HG02970 (cell line): ENCODE measurements at regions not wholly inside any gene's neighbourhood (a gene's known extent, or its start where the extent isn't known, plus 50 kb on each side); places are given as distances from the start of the nearest gene placed in this dataset.
"Not testable (repeated sequence)": the region's sequence is repeated elsewhere in the genome, so short reads cannot be mapped to it uniquely, and the experiment has no call there.

Source experiments
- ATAC-seq: cut with Tn5 transposase; IDR thresholded peaks from one replicate; pipeline ENCODE4 v1.9.1; 2021; ENCODE audit warnings: mild to moderate bottlenecking, moderate library complexity, moderate number of reproducible peaks; ENCODE audit not compliant: unreplicated experiment, low FRiP score

DNA sequence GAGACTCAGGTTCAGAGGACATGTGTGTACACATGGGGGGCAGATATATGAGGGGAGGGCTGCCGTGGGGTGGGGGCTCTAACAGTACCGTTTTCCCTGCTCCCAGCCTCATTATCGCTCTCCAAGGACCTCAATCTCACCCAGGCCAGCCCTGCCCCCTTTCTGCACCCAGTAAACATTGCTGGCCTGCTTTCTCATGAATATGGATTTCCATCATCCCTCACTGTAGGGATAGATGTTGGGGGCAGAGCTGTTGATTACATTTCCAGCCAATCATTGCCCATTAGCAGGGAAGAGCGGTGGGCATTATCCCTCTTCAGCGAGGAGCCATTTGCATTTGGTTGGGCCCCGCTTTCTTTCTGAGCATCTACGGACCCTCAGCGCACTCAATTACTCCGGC, 273.8 kb downstream of the RPS6KC1 start:
- ATAC-seq: no peak

DNA sequence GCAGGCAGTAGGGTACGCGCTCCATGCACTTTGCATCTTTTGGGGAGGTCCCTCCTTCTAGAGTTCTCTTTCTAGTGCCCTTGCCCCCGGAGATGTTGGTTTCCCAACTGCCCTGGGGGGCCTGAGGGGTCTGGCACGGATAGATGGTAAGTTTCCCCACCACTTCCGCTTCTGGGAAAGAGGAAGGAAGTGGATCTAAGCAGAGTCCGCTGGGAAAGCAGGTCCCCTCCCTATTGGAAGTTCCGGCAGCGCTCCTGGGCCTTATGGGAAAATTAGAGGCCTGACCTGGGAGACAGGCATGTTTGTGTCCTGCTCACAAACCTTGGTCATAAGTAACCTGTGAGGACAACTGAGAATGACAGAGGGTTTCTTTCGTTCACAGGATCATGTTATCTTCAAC, 274.4 kb downstream of the RPS6KC1 start:
- ATAC-seq: no peak

DNA sequence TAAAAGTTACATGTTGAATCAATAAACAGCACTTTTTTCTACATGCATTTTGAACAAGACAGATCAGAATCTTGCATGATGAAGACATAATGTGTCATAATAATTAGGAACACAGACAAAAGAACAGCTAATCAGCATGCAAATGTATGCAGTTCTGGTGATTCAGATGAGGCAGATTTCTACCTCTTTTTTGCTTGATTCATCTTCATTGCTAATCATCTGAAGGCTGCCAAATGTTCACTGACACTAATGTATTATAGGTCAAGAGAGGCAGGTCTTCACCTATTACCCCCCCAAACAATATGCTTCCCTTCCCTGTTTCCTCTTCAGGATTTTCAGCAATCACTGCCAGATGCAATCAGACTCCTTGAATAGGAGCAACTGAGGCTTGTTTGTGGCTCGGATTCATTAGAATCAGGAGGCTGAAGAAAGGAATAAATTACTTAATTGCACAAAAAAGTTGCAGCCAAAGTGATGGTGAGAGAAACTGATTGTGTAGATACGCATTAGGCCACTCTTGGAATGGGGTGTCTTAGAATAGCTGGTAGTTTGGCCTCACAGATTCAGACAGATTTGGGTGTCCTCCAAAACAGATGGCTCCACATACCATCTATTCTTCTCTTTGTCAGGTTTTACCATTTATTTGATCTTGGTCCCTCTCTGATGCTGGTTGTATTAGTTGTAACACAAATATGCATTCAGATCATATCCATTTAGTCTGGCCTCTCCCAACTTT, 275.4 kb downstream of the RPS6KC1 start:
- ATAC-seq: no peak

DNA sequence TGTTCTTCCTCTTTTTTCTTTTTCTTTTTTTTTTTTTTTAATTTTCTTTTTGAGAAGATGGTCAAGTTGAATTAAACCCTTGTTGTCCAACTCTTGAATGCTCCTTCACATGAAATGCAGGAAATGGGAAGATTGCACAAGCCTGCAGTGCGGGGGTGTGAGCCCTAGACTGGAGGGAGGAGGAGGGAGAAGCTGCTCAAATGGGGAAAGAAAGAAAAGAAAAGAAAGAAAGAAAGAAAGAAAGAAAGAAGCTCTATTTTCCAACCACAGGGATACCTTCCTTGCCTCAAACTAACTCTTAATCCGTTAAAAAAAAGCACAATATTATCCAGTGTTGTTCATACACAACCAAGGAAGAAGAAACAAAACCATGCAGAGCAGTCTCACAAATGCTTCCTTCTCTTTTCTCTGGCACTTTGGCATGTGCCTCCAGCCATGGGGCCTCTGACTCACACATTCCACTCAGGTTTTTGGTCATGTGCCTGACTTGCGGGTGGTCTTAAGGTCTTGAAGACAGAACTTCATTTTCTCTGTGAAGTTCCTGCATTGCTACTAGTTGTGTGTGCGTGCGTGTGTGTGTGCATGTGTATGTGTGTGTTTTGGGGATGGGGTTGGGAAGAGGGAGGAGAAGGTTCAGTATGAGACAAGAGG, 276.1 kb downstream of the RPS6KC1 start:
- no peak for ATAC-seq

DNA sequence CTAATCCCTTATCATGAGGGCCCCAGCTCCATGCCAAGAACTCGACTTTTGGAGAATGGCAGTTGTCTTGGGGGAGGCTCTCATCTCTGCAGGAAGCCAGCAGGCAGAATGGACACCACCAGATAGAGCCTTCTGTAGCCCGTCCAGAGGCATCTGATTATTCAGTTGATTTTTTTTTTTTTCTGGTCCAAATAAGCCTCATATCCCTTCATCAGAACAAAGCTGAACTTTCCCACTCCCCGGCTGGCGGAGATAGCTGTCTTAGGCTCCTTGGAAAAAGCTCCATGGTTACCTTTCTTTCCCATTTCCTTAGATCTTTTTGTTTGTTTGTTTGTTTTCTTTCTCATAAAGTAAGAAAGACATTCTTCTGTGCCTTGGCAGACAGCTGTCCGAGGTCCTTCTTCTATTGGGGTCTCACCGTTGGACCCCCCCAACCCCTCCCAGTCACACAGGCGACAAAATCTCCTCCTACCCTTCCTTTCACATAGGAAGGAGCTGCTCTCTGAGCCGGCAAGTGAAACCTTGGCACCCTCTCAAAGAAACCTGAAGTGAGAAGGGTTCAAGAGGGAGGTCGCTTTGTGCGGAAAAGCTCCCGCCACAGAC, 278.5 kb downstream of the RPS6KC1 start:
- no peak for ATAC-seq

DNA sequence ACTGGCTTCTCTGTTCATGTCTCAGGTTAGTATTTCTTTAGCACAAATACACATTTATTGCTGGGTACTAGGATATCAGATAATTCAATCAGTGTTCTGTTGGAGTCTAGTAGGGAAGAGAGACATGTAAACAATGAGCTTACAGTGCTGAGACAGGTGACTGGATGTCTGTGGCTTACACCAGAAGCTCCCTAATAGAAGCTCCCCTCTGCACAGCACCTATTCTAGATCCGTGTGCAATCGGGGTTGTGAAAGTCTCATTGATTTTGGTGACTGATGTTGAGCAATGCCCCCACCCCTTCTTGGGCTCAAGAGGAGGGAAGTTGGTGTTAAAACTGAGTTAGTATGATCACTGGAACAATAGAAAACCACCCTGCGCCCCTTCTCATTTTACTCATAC, 279.2 kb downstream of the RPS6KC1 start:
- ATAC-seq: no peak

DNA sequence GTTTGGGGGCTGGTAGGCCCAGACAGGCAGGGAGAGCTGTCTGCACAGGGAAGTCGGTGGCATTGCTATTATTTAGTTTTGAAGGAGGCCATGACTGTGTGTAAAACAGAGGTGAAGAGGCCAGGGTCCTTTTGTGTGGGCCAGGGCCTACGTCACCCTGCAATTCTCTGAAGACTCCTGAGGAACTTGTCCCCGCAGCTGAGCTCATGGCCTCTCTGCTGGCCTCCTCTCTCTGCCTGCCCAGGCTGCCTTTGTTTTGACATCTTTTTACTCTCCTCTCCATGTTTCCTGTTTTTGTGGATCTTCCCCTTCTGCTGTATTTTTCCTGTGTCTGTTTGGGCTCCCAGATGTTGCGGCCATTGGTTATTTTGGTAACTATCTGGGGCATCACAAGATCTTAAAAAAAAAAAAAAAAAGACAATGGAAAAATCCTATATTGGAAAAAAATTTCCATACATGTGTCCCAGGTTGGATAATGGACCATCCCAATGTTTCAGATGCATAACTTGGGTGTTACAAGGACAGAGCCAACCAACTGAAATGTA, 280.7 kb downstream of the RPS6KC1 start:
- no peak for ATAC-seq

DNA sequence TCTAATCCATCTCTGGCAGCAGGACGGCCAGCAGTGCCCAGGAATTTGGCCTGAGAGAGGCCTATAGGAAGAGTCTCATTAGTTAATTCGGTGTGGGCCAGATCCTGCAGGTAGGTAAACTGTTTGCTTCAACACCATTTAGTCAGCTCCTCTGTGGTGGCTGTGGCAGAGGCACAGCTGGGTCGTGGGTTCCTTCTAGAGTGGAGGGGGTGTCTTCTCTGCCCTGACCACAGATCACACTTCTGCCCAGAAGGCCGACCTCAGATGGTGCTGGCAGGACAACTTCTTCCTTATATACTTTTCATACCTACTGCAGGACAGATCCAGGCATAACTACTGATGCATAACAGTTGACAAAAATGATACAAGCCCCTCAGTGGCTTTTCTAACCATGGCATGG, 281.4 kb downstream of the RPS6KC1 start:
- no peak for ATAC-seq

DNA sequence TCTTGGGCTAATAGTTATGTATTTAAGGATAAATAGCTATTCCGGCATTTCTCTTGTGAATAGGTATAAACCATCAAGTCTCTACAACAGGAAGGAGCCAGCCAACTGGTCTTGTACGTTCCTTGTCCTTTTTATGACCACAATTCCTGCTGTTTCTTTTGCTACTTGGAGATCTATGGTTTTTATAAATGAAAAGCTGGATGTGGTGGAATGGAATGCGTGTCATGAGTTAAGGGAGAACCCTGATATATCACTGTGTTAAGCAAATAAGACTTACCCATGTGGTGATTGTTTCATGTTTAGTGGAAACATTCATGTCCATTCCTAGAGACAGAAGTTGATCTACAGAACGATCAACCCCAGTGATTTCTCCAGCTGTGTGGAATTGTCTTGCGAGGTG, 282.1 kb downstream of the RPS6KC1 start:
- no peak for ATAC-seq

DNA sequence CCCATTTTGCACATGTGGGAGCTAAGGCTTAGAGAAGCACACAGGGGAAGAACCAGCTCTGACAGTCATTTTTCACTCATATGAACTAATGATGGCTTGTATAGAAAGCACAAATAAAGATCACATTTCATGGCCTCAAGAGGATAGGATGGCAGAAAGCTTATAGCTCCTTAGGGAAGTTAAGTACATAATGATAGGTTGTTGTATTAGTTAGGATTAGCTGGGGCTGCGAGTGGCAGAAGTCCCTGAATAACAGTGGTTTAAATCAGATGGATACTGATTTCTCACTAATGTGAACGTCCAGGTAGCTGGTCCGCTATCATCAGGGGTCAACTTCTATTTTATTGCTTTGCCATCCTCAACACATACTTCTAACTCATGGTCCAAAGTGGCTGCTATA, 284.0 kb downstream of the RPS6KC1 start:
- no peak for ATAC-seq

DNA sequence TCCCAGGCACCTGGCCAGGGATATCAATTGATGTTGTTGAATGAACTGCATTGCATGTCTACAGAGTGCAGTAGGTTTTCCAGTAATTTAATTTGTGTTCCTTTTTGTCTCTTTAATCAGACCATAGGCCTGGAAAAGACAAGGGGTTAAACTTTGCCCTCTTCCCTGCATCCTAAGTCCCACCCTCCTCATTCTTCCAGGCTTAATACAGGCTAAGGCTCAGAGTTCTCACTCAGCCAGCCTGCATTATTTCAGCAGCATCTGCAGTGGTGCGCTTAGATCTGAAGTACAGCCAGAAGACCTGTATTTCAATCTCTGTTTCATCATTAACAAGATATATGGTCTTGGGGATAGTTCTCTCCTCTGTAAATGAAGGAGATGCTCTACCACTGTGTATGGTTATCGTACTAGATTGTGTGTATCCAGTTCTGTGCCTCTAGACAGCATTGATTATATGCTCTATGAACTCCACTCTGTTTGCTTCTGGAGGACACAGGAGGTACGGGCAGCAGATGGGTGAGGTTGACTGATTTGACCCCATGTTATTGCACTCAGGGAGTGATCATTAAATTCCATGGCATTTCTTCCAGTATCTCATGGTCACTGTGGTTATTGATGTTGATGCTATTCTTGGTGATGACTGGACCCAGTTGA, 286.1 kb downstream of the RPS6KC1 start:
- no peak for ATAC-seq

DNA sequence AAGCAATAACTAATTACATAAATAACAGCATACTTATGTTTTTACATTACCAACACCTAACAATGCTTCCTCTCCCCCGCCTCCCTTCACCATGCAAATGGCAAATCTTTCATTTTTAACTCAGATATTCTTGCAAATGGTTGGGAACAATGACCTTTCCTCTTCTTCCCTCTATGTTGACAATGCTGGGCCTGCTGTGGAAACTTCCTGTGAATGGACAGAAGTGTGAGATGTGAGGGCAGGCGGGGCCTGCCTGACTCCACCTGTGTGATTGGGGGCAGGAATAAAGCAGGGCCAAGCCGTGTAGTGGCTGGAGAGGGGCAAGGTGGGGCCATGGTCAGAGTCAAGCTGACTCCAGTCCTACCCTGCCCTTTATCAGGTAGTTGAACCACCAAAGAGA, 289.6 kb downstream of the RPS6KC1 start:
- no peak for ATAC-seq

DNA sequence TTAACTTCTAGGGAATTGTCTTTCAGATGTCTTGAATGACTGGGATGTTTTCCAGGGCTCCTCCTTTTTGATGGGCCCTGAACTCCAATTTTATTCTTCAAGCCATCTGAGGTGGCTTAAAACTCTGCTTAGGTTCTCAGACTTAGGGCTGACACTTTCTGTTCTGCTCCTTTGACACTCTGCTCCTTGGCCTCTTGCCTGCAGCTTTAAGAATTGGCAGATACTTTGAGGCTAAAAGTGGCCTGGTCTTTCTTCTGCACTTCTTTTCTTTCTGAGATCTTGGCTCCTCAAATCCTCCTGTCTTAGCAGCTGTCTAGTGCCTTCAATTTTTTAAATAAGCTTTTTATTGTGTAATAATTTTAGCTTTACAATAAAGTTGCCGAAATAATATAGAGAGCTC, 294.6 kb downstream of the RPS6KC1 start:
- no peak for ATAC-seq

DNA sequence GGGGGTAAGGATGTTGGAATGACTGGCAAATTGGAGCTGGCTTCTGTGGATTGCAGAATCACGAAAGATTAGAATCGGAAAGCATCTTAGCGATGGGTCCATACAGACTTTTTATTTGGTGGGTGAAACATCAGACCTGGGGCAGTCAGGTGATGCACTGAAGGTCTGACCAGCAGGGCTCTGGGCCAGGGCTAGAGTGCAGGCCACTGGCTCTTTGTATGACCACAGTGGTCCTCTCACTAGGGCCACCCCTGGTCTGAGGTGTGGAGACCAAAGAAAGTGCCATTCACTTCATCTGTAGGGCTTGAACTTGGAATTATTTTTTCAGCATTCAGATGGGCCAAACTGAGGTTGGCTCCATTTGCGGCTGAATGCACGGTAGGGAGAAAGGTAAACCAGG, 306.4 kb downstream of the RPS6KC1 start:
- no peak for ATAC-seq

DNA sequence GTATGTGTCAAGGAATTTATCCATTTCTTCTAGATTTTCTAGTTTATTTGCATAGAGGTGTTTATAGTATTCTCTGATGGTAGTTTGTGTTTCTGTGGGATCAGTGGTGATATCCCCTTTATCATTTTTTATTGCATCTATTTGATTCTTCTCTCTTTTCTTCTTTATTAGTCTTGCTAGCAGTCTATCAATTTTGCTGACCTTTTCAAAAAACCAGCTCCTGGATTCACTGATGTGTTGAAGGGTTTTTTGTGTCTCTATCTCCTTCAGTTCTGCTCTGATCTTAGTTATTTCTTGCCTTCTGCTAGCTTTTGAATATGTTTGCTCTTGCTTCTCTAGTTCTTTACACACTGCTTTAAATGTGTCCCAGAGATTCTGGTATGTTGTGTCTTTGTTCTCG, 307.3 kb downstream of the RPS6KC1 start:
- ATAC-seq: not testable (repeated sequence)

DNA sequence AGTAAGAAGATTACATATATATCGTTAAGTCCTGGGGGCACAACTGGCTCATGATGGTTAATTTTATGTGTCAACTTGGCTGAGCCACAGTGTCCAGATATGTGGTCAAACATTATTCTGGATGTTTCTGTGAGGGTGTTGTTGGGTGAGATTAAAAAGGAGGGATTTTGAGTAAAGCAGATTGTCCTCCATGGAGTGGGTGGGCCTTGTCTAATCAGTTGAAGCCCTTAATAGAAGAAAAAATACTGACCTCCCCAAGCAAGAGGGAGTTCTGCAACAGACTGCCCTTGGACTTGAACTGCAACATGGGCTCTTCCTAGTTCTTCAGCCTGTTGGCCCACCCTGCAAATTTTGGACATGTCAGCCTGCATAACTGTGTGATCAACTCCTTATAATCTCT, 311.6 kb downstream of the RPS6KC1 start:
- no peak for ATAC-seq

DNA sequence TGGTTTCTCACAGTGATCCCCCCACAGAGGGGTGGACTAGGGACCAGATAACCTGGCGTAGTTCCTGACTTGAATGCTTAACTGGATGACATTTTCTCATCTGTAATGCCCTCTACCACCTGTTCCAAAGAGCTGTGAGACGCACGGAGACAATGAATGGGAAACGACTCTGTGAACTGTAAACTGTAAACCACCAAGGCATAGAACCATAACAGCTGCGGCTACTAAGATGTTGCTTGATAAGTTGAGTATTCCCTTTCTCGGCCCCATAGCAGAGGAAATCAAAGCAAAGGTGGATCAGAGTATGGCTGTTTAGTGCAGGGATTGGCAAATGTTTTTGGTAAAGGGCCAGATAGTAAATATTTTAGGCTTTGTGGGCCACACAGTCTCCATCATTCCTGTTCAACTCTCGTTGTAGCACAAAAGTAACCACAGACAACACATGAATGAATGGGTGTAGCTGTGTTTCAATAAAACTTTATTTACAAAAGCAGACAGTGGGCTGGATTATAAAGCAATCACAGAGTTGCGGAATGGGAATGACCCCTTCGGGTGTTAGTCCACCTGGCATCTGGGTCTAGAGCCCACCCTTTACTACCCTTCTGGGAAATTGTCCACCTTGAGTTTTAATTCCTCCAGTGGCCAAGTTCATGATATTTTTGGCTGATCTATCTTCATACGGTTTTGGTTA, 315.2 kb downstream of the RPS6KC1 start:
- ATAC-seq: no peak

DNA sequence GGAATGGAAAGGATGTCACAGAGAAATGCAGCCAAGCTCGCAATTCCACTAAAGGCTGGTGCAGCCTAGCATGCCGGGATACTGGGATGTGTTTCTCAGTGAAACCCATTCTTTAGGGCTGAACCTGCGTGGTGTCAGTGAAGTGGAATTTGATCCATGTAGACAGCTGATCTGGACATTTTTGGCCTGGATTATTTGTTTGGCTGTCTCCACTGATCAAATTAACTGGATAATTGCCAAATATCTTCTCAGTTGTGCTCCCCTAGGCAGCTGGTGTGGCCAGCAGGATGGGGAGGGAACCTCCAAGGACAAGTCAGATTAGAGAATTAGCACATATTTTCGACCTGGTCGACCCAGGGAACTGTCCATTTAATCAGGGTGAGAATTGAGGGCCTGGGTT, 318.4 kb downstream of the RPS6KC1 start:
- no peak for ATAC-seq

DNA sequence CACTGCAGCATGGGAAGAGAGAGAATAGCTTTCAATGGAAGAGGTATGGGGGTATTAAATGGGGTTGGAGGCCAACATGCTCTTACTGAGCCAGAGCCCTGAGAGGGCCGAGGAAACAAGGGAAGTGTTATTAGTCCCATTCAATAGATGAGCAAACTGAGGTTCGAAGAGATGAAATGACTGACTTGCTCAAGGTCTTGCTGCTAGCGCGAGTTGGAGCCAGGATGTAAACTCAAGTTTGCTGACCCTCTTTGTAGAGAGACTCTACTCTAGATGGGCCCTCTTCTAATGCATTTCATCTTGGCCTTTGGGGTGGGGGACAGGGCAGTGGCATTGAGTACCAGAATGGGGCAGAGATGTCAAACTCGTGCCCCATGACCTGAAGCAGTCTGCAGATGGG, 319.5 kb downstream of the RPS6KC1 start:
- no peak for ATAC-seq

DNA sequence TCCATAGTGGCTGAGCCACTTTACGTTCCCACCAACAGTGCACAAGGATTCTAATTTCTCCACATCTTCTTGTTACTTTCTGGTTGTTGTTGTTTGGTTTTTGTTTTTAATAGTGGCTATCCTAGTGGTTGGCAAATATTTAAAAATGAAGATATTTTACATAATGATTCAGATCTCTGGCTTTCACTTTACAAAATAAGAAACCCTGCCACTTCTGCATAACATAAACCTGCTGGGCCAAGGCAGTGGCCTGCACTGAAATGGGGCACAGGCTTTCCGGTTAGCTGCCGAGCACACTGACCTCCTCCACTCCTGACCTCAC, 320.4 kb downstream of the RPS6KC1 start:
- ATAC-seq: no peak
